ELR (cell line): ENCODE measurements at regions not wholly inside any gene's neighbourhood (a gene's known extent, or its start where the extent isn't known, plus 50 kb on each side); places are given as distances from the start of the nearest gene placed in this dataset.

Experiments
- DNase-seq: peaks from one replicate; pipeline ENCODE4 v3.0.0-alpha.2; 2015; ENCODE audit warnings: low read depth

- DNase-seq = no peak
Observed at GRCh38 chr2:78457269-78457668, 568.2 kb upstream of the REG3G start.

- no peak for DNase-seq
Observed at GRCh38 chr2:78465707-78466106, 559.8 kb upstream of the REG3G start.

GRCh38 chr2:78476619-78477229, 548.8 kb upstream of the REG3G start:
- DNase-seq = no peak

- DNase-seq = no peak
Observed at GRCh38 chr2:78486565-78486964, 538.9 kb upstream of the REG3G start.

- no peak for DNase-seq
Observed at GRCh38 chr2:78498125-78498524, 527.4 kb upstream of the REG3G start.

- no peak for DNase-seq
Observed at GRCh38 chr2:78506301-78506700, 519.2 kb upstream of the REG3G start.

GRCh38 chr2:78521938-78522337, 503.6 kb upstream of the REG3G start:
- no peak for DNase-seq

- DNase-seq = no peak
Observed at GRCh38 chr2:78532762-78533379, 492.6 kb upstream of the REG3G start.

- no peak for DNase-seq
Observed at GRCh38 chr2:78535395-78535794, 490.1 kb upstream of the REG3G start.

- no peak for DNase-seq
Observed at GRCh38 chr2:78538322-78538721, 487.2 kb upstream of the REG3G start.

GRCh38 chr2:78540255-78540654, 485.2 kb upstream of the REG3G start:
- DNase-seq = no peak

- no peak for DNase-seq
Observed at GRCh38 chr2:78541088-78541450, 484.4 kb upstream of the REG3G start.

GRCh38 chr2:78541451-78542267, 483.8 kb upstream of the REG3G start:
- no peak for DNase-seq

GRCh38 chr2:78546843-78547242, 478.7 kb upstream of the REG3G start:
- DNase-seq = no peak

GRCh38 chr2:78549766-78550165, 475.7 kb upstream of the REG3G start:
- no peak for DNase-seq

- DNase-seq = no peak
Observed at GRCh38 chr2:78553866-78554647, 471.4 kb upstream of the REG3G start.

- no peak for DNase-seq
Observed at GRCh38 chr2:78561876-78562275, 463.6 kb upstream of the REG3G start.

- no peak for DNase-seq
Observed at GRCh38 chr2:78564666-78565065, 460.8 kb upstream of the REG3G start.

- DNase-seq = no peak
Observed at GRCh38 chr2:78568782-78569373, 456.6 kb upstream of the REG3G start.

GRCh38 chr2:78576409-78576808, 449.1 kb upstream of the REG3G start:
- no peak for DNase-seq

GRCh38 chr2:78585871-78586270, 439.6 kb upstream of the REG3G start:
- DNase-seq = no peak

- DNase-seq = no peak
Observed at GRCh38 chr2:78586316-78586715, 439.2 kb upstream of the REG3G start.
